ENCODE measurements at regions not wholly inside any gene's neighbourhood (a gene's known extent, or its start where the extent isn't known, plus 50 kb on each side); places are given as distances from the start of the nearest gene placed in this dataset.

DNA sequence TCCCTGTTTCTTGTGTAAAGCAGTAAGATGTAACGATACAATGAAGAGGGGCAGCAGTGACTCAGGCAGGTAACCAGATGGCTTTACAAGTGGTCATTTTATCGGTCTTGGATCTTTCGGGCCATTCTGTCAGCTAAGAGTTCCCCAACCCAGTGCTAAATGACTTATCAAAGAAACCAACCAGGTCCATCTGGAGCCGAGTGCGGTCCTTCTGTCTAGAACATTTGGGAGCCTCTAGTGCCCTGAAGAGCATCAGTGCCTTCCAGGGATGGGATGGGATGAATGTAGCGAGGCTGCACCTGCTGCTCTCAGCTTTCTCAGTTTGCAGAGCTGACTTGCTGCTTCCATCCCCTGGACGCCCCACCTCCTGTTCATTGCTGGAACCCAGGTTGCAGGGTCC, 131.7 kb upstream of the AGBL1 start:
- Mint-ChIP-seq H3K4me1 (no peaks in the 10 kb centered on the region), H3K4me3 (no peak overlapping the region), H3K27me3 (peaks cover 1% of the 10 kb centered on the region), H3K9me3 (no peaks in the 10 kb centered on the region), H3K27ac (no peak overlapping the region)
- ATAC-seq = no peak
- no peak for DNase-seq

DNA sequence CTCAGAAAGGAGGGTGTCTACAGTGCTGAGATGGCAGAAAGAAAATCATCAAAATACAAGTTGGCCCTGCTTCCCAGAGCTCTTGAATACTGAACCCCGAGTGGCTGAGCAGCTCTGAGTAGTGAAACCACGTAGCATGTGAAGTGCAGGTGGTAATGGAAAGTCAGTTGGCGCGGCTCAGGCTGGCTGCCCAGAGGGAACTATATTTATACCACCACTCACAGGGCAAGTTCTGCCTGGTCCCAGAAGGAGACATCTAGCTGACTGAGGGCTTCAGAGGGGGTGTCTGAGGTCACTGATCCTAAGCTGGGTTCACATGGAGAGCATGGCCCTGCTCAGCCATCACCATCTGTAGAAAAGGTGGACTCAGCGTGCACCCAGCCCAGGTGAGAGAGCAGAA, 129.6 kb upstream of the AGBL1 start:
- Mint-ChIP-seq H3K27me3 (peaks cover 8% of the 10 kb centered on the region), H3K9me3 (peaks cover 0 to under 1% of the 10 kb centered on the region in 2 donors), H3K4me3 (no peak overlapping the region), H3K4me1 (peaks cover under 1% of the 10 kb centered on the region), H3K27ac (no peak overlapping the region)
- no peak for DNase-seq
- ATAC-seq = no peak

DNA sequence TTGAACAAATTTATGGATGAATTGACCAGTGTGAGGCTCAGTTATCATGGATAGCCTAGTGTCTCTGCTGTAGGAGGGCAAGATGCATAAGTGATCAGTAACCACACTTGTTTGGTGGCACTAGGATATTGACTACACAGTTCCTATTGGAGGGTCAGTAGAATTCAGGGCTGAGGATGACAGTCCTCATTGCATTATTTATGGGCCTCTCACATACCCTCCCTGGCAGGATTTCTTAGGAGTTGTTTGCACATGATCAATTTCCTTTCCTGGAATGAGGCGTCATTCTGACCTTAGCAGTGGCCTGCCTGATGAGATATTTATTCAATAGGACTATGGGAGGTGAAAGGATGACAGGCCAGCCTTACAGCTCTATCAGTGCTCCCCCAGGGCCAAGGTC, 125.1 kb upstream of the AGBL1 start:
- H3K4me1 Mint-ChIP-seq = peaks cover 6% of the 10 kb centered on the region
- H3K9me3 Mint-ChIP-seq = peaks cover 0 to 7% of the 10 kb centered on the region in 2 donors
- ATAC-seq = no peak
- no peak overlapping the region for H3K4me3 Mint-ChIP-seq
- no peak for DNase-seq
- H3K27ac Mint-ChIP-seq = no peak overlapping the region
- H3K27me3 Mint-ChIP-seq = peaks cover 8% of the 10 kb centered on the region

DNA sequence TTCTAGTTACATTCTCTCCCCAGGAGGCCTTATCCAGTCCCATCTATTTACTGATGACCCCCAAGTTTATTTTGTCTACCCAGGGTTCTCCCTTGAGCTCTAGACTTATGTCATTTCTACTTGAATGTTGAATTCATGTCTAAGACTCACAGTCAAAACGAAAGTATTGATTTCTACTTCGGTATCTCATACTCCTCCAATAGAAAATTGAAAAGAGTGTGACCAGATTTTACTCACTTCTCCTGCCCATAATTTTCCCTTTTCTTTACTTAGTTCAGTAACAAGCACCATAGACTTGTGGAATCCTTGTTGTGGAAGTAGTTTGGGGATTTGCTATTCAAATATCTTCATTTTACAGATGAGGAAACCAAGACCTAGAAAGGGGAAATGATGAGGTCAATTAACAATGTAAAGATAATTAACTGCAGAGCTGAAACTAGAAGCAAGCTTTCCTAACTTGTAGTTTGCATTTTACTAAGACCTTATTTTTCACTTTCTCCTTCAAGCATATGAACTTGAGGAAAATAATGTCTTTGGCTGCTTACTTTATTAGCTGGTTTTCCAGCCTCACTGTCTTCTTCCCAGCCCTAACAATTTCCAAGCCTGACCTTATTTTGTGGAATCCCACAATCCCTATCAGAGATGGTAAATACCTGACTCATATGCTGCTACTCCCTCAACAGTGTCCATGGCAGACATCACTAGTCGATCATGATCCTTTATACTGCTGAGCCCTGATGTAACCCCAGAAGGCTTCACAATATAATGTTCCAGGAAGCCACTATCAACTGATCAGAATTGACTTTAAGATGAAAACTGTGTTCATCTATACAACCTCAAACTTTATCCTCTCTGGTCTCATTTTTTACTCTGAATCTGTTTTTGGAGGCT, 123.9 kb upstream of the AGBL1 start:
- Mint-ChIP-seq H3K27me3 (peaks cover 8% of the 10 kb centered on the region), H3K4me1 (peaks cover 6% of the 10 kb centered on the region)

DNA sequence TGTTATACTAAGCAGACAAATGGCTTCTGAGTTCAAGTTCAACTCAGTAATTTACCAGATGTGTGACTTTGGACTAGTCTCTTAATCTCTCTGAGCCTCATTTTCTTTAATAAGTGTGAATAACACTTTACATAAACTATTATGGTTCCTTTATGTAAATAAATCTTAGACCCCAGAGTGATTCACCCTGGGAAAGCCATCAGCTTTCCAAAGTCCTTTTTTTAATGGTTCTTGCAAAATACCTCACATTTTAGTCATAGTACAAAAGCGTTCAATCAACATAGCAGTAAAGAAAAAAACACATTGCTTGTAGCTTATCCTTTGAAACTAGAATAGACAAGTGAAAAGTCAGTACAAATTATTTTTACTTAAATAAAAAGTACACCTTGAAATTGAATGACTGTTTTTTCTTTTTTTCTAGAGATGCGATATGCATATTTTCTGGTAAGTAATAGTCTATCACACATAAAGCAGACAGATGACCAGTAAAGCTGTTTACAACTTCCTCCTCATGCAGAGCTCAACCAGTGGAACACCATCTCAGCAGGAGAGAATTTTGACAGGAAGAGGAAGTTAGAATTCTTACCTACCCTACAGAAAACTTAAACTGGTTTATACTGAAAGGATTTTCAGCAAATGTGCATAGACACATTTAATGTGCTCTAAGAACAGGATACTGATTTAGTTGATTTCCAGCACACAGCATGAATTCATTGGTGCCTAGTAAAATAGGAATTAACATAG, 123.0 kb upstream of the AGBL1 start:
- no peak for DNase-seq
- no peak overlapping the region for H3K4me3 Mint-ChIP-seq
- no peak overlapping the region for H3K27ac Mint-ChIP-seq
- H3K27me3 Mint-ChIP-seq = peaks cover 8% of the 10 kb centered on the region
- peaks cover 6% of the 10 kb centered on the region for H3K4me1 Mint-ChIP-seq
- peaks cover 0 to 7% of the 10 kb centered on the region in 2 donors for H3K9me3 Mint-ChIP-seq
- ATAC-seq = no peak

More for the DNA sequence above, 123.9 kb upstream of the AGBL1 start:
- H3K9me3 Mint-ChIP-seq = peaks cover 0 to 7% of the 10 kb centered on the region in 2 donors
- H3K27ac Mint-ChIP-seq = peak overlapping the region in 1 of 2 donors; percentile 51
- DNase-seq (no peak), ATAC-seq (peak; percentile 61)
- H3K4me3 Mint-ChIP-seq = no peak overlapping the region

DNA sequence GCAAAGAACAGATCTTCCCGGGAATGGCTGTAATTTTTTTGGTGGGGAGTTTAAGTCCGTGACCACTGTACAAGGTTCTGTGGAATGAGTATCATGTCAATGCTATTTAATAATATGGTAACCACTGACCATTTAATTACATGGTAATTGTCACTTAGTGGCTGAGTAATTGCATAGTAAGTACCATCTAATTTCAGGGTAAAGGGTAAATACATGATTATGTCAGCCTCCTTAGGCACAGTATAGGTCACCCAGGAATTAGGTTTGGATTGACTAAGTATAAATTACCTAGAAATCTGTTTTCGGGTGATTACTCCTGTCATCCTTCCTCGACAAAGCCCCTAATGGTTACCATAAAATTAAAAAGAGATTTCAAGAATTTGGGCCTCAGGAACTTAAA, 120.1 kb upstream of the AGBL1 start:
- Mint-ChIP-seq H3K4me3 (no peak overlapping the region), H3K27ac (no peak overlapping the region), H3K9me3 (peaks cover 0 to 7% of the 10 kb centered on the region in 2 donors), H3K27me3 (peaks cover 4% of the 10 kb centered on the region), H3K4me1 (peaks cover 6% of the 10 kb centered on the region)
- ATAC-seq (no peak), DNase-seq (no peak)

DNA sequence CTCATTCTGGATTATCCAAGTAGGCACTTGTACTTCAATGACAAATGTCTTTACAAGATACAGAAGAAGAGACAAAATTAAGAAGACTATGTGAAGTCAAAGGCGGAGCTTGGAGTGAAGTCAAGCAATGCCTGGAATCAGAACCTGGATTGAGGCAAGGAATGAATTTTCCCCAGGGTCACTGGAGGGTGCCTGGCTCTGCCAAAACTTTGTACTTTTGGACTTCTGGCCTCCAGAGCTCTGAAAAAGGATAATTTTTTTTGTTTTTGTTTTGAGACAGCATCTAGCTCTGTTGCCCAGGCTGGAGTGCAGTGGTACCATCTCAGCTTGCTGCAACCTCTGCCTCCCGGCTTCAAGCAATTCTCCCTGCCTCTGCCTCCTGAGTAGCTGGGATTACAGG, 119.3 kb upstream of the AGBL1 start:
- no peak for ATAC-seq
- Mint-ChIP-seq H3K9me3 (peaks cover 0 to 3% of the 10 kb centered on the region in 2 donors), H3K27ac (no peak overlapping the region), H3K27me3 (peaks cover 10% of the 10 kb centered on the region), H3K4me3 (no peak overlapping the region), H3K4me1 (peaks cover 3% of the 10 kb centered on the region)
- no peak for DNase-seq

DNA sequence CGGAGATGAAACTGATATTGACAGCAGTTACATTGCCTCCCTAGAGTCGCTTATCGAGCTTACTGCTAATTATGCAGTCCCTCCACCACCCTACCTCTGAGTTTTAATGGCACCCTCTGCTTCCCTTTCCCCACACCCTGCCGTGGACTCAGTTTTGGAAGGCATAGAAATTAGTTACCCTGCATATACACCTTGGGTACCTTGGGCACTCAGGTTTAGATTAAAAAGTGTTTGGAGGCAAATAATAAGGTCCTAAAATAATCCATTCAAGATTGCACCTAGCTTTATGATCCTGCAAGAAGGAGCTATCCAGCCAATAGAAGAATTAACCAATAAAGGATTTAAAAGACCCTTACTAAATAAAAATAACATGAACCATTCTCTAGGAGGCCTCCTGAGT, 117.8 kb upstream of the AGBL1 start:
- Mint-ChIP-seq H3K4me3 (no peak overlapping the region), H3K27me3 (peaks cover 24% of the 10 kb centered on the region), H3K4me1 (no peaks in the 10 kb centered on the region), H3K27ac (peak overlapping the region in 1 of 2 donors; percentile 35), H3K9me3 (no peaks in the 10 kb centered on the region)
- ATAC-seq = no peak
- no peak for DNase-seq

DNA sequence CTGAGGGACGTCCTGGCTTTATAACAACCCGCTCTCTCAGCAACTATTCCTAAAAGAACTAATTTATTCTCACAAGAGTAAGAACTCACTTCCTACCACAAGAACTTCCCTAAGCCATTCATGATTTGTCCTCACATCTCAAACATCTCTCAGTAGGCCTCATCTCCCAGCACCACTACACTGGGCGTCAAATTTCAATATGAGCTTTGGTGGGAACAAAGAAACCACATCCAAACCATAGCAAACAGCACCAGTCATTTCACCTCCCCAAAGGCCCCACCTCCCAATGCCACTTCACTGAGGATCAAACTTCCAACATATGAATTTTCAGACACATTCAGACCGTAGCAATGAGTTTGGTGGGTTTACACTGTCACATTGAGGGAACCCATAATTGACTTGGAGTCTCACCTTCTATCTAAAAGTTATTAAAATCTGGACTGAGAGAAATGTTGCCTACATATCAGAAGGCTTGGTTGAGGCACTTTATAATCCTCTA, 116.4 kb upstream of the AGBL1 start:
- no peaks in the 10 kb centered on the region for H3K9me3 Mint-ChIP-seq

DNA sequence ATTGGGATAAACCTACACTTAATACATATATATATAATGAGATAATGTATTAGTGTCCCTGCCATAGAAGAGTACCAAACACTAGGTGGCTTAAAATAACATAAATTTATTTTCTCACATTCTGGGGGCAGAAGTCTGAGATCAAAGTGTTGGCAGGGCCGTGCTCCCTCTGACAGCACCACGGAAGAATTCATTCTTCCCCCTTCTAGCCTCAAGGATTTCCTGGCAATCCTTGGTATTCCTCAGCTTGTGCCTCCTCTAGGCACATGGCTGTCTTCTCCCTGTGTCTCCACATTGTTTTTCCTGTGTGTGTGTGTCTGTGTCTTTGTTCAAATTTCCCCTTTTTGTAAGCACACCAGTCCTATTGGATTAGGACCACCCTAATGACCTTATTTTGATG, 115.2 kb upstream of the AGBL1 start:
- H3K9me3 Mint-ChIP-seq = no peaks in the 10 kb centered on the region
- ATAC-seq (no peak), DNase-seq (no peak)
- H3K27ac Mint-ChIP-seq = no peak overlapping the region
- peaks cover 24% of the 10 kb centered on the region for H3K27me3 Mint-ChIP-seq
- H3K4me3 Mint-ChIP-seq = no peak overlapping the region
- no peaks in the 10 kb centered on the region for H3K4me1 Mint-ChIP-seq

More for the DNA sequence above, 116.4 kb upstream of the AGBL1 start:
- Mint-ChIP-seq H3K27ac (no peak overlapping the region), H3K4me1 (no peaks in the 10 kb centered on the region), H3K27me3 (peaks cover 24% of the 10 kb centered on the region), H3K4me3 (no peak overlapping the region)
- DNase-seq (no peak), ATAC-seq (no peak)

DNA sequence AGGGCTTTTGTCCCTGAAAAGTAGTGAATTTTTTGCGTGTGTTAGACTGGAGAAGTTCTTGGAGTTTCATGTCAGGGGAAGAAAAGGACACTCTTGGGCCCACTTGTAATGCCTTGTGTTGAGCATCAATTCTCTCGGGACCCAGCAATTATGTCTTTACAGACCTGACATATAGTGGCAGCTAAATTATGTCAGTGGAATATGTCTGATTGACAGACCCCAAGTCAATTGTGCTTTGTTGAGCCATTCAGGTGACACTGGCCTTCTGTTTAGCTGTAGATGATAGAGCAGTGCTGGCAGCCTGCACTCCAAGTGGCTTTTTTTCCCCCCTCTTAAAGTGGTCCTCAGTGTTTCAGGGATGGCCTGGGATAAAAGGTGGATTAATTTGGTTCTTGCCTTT, 112.1 kb upstream of the AGBL1 start:
- Mint-ChIP-seq H3K9me3 (no peaks in the 10 kb centered on the region), H3K27ac (no peak overlapping the region), H3K27me3 (peaks cover 24% of the 10 kb centered on the region), H3K4me1 (no peaks in the 10 kb centered on the region), H3K4me3 (no peak overlapping the region)
- ATAC-seq (no peak), DNase-seq (no peak)

DNA sequence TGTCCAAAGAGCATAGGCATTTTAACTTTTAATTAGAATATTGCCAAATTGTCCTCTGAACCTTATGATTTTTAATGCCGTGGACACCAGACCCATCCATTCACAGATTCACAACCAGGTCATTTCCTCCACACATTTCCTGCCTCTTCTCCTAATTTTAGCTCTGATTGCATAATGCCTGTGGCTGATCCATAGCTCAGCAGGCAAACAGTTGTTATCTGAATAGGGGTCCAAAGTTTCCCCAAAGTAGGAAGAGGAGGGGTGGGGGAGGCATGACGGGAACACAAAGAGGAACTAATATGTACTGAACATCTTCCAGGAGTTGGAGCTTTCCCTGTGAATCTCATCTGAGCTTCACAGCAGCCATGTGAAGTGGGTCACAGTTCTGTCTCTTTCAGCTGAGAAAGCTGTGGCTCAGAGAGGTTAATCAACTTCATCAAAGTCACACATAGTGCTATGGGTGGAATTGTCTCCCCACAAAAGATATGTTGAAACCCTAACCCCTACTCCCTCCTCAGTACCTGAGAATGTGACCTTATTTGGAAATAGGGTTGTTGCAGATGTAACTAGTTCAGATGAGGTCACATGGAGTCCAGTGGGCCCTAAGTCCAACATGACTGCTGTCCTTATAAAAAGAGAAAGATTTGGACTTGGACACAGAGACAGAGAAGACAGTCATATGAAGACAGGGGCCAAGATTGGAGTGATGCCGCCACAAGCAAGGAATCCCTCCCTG, 106.7 kb upstream of the AGBL1 start:
- H3K4me3 Mint-ChIP-seq = no peak overlapping the region
- DNase-seq = no peak
- H3K4me1 Mint-ChIP-seq = no peaks in the 10 kb centered on the region
- H3K27ac Mint-ChIP-seq = no peak overlapping the region
- no peak for ATAC-seq
- H3K27me3 Mint-ChIP-seq = no peaks in the 10 kb centered on the region
- H3K9me3 Mint-ChIP-seq = peaks cover 0 to 6% of the 10 kb centered on the region in 2 donors

DNA sequence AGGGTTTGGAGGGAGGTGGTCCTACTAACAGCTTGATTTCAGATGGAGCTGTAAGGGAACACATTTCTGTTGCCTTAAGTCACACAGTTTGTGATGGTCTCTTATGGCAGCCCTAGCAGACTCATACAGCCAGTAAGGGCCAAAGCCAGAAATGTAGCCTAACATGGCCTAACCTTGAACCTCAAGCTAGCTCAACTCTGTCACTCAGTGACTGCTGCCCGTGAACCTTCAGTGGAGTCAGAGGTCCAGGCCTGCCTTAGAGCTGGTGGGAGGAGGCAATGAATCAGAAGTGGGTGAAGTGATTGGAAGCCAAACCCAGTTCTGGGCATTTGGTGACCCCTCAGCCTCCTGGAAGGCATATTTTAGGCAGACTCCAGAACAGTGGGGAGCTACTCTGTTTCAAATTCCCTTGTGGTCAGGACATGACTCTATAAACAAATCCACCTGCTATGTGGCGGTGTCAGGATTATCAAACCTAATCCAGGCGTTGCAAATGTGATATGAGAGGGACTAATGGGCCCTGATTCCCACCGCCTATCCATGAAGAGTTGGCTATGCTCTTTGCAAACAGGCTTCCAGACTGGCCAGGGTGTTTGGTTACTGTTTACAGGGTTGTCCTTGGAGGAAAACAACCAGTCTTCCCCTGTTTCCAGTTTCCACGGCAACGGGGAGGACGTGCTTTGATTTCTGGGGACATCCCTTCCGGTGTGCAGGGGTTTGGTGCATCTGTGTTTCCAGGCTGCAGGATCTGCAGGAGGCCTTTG, 105.9 kb upstream of the AGBL1 start:
- peaks cover 0 to 6% of the 10 kb centered on the region in 2 donors for H3K9me3 Mint-ChIP-seq
- no peaks in the 10 kb centered on the region for H3K4me1 Mint-ChIP-seq
- DNase-seq (no peak), ATAC-seq (no peak)
- no peak overlapping the region for H3K4me3 Mint-ChIP-seq
- H3K27ac Mint-ChIP-seq = no peak overlapping the region
- peaks cover under 1% of the 10 kb centered on the region for H3K27me3 Mint-ChIP-seq

DNA sequence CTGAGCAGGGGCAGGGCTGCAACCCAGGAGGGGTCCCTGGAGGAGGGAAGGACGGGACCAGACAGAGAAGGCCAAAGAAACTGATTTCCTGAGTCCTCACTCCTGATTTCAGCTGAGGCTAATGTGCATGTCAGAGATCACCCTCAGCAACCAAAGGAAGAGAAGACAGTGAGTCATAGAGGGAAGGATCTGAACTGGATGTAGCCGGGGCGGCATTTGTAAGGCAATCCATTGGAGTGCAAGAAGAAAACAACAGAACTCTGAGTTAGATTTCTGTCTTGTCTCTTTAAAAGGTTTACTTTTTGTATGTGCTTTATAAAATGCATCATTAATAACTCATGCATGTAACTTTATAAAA, 105.3 kb upstream of the AGBL1 start:
- ATAC-seq (no peak), DNase-seq (no peak)
- Mint-ChIP-seq H3K27ac (no peak overlapping the region), H3K27me3 (peaks cover 6% of the 10 kb centered on the region), H3K9me3 (peaks cover 0 to 6% of the 10 kb centered on the region in 2 donors), H3K4me3 (no peak overlapping the region), H3K4me1 (no peaks in the 10 kb centered on the region)

DNA sequence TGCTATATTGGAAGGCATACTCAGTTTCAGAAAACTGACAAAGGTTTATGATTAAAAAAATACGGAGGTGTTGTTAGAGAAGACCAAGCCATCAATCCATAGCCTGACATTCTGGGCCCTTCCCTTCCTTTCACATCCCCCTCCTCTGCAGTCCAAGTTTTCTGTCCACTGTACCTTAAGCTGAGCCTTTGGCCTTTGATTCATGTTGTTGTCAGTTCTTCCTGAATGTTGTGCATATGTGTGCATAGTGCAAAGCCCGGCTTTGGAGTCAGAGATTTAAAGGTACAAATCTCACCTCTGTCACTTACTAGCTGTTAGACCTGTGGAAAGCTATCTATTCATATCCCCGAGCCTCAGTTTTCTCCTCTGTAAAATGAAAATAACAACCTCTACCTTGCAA, 104.9 kb upstream of the AGBL1 start:
- H3K4me3 Mint-ChIP-seq = no peak overlapping the region
- DNase-seq (no peak), ATAC-seq (no peak)
- H3K27ac Mint-ChIP-seq = no peak overlapping the region
- peaks cover 10% of the 10 kb centered on the region for H3K27me3 Mint-ChIP-seq
- peaks cover 0 to 6% of the 10 kb centered on the region in 2 donors for H3K9me3 Mint-ChIP-seq
- no peaks in the 10 kb centered on the region for H3K4me1 Mint-ChIP-seq
